Frontal cortex (tissue), 3 donors: ENCODE measurements at regions not wholly inside any gene's neighbourhood (a gene's known extent, or its start where the extent isn't known, plus 50 kb on each side); places are given as distances from the start of the nearest gene placed in this dataset.
"Not testable (repeated sequence)": the region's sequence is repeated elsewhere in the genome, so short reads cannot be mapped to it uniquely, and the experiment has no call there.

Source experiments
- DNase-seq, 2 donors: peaks; one replicate each; pipeline ENCODE4 v3.0.0; 2012; ENCODE audit warnings: low spot score in 2 of 2
- FAIRE-seq: peaks from 2 replicates; lab custom pipeline; 2012; peaks lifted over from hg19 to GRCh38; lab: Jason Lieb, UNC
- donor health status: control.
- donor health status: control.
- donor health status: control.

DNA sequence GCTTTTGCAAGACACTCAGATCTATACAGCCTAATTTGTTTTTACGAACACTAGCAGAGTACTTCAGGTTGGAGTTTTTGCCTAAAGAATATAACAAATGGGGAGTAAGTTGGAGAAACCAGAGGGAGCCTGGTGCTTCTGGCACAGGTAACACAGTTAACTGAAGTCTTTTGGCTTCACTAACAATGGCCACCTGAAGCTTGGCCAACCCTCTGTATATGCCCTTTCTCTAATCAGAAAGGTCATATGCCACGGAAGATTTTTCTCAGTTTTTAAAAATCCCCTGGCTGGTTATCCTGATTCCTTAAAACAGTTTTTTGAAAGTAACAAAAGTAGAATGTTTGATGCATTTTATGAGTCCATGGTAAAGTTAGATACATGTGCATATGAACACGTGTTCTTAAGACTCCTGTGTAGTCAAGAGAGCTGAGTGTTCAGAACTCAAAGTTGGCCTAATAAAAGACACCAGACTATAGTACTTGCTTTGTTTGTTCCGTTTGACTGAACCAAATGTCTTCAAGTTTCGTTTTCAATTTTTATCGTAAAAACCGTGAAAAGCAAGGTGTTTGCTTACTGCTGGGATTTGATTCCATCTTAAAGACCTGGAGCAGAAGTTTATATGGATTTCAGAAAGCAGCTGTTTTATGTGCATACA is 137.5 kb downstream of the KCNRG start:
- FAIRE-seq, result no peak
- DNase-seq, result no peak

DNA sequence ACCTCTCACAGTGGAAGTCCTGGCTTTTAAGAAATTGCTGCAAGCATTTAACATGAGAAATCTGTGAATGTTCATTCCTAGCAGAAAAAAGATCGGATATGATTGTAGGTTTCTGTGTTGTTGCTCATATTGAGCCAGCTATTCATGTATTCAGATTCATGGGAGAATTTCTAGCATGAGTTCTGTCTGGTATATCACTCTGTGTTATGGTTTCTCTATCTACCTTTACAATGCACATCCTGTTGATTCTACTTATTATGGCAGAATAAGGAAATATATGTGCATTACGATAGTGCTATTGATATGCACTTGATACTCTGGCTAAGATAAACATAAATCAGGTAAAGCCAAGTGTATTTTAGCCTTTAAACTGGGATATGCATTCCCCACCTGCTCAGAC is 138.2 kb downstream of the KCNRG start:
- FAIRE-seq (no peak), DNase-seq (no peak)

DNA sequence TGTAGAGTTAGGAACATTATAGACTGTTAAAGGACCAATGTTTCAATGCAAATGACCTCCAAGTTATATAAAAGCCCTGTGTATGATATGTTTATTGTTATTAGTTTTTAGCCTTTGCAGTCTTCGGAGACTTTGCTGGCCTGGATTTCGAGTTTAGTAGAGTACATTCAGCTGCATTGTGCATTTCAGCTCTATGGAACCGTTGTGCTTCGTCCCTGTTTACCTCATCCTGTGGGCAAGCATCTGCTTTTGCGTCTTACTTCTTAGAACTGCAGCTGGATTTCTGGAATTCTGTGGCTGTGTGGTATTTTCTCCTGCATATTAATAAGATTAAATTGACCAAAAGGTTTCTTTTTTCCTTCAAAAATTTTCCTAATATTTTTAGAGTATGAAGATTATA is 138.6 kb downstream of the KCNRG start:
- no peak for DNase-seq
- no peak for FAIRE-seq

DNA sequence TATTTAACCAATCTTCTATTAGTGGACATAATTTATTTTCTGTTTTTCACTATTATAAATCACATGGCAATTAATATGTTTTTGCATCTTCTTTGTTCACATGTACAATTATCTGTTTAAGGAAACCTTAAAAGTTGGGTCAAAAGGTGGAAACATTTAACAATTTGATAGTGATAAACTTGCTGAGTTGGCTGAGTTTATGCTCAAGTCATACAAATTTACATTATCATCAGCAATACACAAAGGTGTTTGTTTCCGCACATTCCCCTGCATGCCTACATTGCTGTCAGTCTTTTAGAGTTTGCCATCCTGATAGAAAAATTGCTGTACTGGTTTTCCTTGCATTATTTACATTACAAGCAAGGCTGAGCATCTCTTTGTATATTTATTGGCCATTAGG is 139.5 kb downstream of the KCNRG start:
- DNase-seq, result no peak
- no peak for FAIRE-seq

DNA sequence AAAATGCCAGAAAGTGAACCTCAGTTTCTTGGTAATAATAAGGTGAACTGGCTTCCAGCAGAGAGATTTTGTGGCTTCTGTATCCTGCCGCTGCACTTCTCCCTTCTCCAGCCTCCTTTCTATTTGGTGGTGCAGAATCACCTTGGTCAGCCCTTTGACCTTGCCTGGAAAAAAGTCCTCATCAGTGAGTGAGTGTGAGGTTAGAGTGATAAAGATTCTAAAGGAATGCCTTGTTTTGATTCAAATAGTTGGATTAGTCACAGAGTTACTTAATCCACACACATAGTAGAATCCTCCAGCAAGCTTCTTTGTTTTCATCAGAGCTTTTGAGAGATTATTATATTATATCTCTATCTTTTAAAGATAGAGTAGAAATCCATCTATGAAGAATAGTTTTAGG is 140.9 kb downstream of the KCNRG start:
- no peak for FAIRE-seq
- no peak for DNase-seq

DNA sequence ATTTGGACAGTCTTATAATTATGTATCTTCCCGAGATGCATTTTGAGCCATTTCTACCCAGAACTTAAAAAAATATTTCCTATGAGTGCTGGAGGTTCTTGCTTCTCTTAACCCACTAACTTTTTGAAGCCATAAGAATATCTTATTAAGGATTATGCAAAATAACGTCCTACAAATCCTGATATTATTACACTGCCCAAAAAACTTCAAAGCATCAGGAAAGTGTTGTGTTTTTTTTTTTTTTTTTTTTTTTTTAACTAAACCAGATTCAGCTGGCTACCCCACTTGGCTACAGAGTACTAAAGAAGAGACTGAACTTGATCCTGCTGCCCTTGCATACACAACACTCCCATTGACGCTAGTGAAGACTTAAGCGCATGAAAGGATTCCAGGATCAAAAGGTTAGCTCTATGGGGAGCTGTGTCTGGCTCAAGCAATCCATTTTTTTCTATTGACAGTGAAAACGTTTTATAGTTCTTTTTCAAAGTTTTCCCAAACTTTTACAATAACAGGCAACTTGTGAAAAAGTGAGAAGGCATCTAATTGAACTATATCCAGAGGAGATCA is 141.4 kb downstream of the KCNRG start:
- no peak for DNase-seq
- FAIRE-seq, result no peak

DNA sequence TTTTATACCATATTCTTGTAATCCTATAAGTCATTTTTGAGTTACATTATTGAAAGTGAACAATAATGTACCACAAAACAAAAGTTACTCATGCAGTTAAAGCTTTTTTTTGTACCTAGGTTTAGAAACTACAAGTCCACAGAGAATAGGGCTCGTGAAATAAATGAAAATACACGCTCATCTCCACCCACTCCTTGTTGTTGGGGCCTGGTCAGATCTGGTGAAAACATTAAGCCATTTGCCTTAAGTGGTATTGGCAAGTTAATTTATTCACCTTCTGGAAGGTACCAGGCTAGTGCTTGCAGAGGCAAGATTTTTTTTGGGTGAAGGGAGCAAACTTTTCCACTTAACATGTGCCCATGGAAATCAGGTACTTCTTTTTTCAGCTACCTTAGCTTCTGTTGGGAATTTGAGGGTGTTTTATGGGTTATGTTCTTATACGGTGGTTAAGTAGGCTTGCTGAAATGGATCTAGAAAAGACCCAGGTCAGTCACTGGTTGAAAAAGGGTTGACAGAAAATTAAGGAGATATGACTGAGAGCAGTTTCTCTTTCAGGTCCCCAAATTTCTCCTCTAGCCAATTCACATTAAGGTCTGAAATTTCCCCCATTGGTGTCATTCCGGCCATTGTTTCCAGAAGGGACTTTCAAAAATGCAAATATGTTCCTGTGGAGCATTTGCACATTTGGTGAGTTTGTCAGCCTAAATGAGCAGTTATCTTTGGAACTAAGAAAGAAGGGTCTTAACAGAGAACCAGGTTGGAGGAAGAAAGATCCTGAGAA is 143.3 kb downstream of the KCNRG start:
- no peak for FAIRE-seq
- DNase-seq, result no peak

DNA sequence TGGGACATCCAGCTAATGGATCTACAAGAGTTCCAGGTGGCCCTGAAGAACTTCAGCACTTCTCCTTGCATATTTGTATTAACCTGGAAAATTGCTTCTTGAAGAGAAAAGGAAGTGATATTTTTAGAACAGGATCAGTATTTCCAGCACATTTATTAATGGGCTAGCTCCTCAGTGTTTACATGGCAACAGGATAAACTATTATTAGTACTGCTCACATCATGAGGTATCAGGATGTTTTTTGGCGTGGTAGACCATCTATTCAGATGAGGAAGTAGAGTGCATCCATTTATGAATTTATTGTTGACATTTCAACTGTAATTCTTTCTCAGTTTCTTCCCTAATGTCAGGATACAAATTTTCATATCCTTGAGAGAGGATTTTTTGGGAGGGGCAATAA is 144.4 kb downstream of the KCNRG start:
- no peak for DNase-seq
- no peak for FAIRE-seq

DNA sequence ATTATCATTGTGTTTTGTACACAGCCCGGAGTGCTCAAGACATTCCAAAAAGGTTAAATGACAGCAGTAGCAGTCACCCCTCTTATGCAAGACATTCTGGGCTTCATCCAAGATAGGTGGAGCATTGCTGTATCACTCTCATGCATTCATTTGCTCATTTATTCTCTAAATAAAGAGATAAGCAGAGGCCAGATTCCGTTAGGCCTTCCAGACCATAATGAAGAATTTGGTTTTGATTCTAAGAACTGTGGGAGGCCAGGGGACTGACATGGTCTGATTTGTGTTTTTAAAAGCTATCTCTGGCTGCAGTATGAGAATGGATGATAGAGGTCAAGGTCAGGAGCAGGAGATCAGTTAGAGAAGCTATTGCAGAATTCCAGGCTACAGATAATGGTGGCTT is 145.8 kb downstream of the KCNRG start:
- DNase-seq, result no peak
- no peak for FAIRE-seq

DNA sequence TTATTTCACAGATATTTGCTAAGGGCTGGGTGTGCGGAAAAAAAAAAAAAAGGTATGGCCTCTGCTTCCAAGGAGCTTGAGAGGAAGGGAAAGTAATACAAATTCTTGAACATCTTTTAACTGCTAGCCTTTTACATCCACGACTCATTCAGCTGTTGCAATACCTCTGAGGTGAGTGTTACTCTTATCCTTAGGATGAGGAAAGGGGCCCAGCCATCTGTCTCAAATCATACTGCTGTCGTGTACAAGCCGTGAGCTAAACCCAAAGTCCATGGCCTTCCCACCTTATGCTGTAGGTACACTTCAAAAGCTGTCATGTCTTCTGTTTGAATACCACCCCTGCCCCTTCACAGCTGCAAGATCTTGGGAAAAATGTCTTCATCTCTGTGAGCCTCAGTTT is 146.8 kb downstream of the KCNRG start:
- DNase-seq (no peak), FAIRE-seq (no peak)

DNA sequence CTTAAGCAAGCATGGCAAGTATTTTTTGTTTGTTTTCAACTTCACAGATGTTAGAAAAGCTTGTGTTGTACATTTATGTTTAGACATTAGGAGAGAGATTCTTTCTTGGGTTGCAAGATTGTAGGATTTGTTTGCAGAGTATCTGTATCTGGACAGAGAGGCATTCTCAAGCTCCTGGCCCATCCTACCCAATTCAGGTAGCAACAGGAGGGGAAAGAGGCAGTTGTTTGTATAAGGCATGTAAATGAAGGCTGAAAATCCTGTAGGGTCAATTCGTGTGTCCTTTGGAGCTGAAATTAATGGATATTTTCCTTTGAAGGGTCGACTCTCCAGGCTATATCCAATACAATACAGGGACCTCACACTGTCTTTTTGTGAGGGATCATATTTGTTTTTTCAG is 147.3 kb downstream of the KCNRG start:
- DNase-seq (no peak), FAIRE-seq (no peak)

DNA sequence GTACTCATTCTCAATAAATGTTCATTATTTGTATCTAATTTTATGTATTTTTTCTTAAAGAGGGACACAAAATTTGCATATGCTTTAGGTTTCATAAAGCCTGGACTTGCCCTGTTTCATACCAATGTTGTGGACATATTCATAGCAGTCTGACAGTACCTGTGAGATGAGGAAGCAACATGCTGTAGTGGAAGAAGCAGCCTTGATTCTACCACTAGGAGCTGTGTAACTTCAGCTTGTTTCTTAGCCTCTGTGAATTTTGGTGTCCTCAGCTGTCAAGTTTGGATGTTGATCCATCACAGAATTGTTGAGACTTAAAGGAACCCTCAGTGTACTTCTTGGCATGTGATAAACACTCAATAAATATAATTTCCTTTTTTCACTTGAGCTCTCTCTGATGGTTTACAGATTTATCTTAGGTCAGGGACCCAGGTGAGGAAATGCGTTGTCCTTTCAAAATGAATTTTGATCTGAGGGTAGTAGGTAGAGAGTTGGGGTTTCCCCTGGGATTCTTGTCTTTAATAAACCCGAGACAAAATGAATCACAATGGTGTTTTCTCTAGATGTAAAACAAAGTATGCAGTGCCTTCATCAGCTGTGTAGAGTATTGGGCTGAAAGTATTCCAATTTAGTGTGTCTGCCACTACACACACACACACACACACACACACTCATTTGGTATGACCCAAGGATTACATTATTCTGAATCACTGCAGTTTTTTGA is 152.1 kb downstream of the KCNRG start:
- FAIRE-seq (no peak), DNase-seq (no peak)

DNA sequence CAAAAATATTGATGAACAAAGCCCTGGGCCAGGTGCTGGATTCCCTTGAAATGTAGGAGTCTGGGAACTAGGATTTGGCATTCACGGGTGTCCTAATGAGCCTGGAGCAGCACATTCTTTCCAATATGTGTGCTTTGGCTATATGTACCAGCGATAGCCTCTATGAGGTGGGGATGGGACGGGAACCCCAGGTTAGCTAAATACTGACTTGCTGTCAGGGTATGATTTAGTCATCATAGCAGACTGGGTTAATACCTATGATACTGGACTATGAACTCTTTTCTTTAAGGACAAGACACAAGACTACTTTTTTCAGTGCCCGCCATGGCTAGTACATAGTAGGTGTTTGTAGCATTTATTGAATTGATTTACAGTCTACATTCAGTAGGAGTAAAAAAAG is 152.7 kb downstream of the KCNRG start:
- no peak for FAIRE-seq

DNA sequence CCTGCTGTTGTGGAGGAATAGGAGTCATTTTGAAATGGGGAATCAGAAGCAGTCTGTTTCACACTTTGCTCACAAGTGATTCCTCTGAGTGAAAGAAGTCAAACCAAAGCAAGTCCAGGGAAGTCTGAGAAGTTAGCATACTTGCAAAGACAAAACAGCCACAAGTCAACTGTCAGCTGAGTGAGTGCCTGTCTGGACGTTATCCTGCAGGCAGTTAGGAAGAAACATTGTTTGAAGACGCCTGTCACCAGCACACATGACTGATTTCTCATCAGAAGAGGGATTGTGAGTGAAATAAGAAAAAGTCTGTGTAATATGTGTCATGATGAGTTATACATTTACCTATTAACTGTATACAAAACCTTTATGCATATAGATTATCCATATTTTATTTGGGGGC is 153.5 kb downstream of the KCNRG start:
- DNase-seq (no peak), FAIRE-seq (no peak)

More for the DNA sequence above, 152.7 kb downstream of the KCNRG start:
- no peak for DNase-seq

DNA sequence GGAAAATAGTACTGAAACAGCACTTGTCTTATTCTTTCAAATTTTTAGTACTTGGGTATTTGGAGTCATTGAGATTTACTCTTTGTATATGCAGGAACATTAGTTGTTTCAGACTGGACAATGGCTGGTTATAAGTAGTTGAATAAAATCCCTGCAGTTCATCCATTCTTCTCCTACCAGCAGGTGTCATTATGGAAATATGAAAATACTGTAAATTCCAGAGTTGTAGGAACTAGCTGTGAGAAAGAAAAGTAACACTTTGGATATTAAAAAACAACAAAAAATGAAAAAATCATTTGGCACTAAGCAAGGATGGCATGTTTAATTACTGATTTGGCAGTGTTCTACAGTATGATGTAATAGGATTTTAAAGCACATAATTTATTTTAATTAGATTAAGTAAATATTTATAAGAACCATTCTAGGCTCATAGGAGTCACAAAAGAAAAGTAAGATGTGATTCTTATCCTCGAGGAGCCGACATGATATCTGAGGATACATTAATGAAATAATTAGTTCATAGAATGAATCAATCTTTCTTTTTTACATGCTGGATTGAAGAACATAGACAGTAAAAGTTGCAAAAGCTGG is 155.3 kb downstream of the KCNRG start:
- no peak for FAIRE-seq
- no peak for DNase-seq

DNA sequence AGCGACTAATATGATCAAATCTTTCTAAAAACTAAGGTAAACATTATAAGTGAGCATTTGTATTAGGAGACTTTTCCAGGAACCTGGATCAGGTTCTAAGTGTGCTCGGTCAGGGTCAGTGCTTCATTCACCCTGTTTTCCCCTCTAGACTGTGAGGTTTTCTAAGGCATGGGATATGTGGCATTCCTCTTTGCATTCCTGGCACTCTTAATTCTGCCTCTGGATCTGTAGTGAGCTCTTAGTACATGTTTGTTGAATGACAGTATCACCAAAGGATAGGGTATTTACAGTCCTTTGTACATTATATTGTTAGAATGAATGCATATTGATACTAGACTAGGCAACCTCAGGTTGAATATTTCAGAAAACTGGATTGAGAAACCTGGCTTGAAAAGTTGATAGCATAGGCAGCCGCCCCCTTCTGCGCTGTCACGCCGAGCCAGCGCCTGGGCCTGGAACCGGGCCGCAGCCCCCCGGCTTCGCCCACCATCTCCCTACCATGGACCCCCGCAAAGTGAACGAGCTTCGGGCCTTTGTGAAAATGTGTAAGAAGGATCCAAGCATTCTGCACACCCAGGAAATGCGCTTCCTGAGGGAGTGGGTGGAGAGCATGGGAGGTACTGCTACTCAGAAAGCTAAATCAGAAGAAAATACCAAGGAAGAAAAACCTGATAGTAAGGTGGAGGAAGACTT is 156.5 kb downstream of the KCNRG start:
- no peak for FAIRE-seq
- DNase-seq, result no peak

DNA sequence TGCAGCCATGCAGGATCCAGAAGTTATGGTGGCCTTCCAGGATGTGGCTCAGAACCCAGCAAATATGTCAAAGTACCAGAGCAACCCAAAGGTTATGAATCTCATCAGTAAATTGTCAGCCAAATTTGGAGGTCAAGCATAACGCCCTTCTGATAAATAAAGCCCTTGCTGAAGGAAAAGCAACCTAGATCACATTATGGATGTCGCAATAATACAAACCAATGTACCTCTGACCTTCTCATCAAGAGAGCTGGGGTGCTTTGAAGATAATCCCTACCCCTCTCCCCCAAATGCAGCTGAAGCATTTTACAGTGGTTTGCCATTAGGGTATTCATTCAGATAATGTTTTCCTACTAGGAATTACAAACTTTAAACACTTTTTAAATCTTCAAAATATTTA is 157.8 kb downstream of the KCNRG start:
- not testable (repeated sequence) for FAIRE-seq, DNase-seq

DNA sequence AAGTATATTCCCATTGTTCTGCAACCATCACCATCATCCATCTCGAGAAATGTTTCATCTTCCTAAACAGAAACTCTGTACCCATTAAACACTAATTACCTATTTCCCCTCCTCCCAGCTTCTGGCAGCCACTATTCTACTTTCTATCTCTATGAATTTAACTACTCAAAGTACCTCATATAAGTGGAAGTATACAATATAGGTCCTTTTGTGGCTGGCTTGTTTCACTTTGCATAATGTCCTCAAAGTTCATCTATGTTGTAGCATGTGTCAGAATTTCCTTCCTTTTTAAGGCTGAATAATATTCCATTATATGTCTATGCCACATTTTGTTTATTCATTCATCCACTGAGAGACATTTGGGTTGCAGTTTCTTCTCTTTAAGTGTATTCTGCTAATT is 159.4 kb downstream of the KCNRG start:
- no peak for FAIRE-seq
- no peak for DNase-seq

DNA sequence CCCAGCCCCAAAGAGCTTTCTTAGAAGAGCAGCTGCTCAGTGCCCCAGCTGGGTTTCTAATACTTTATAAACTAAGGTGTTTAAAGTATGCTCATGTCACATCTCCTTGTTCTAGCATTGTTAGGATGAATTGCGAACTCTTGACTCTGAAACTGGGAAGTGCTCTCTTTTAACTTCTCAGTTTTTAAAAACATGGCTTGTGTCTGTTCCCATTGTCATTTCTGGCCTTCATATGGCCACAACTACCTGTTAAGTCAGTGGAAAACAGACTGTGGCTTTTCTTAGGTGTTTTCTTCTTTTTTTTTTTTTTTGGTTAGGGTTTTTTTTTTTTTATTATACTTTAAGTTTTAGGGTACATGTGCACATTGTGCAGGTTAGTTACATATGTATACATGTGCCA is 164.7 kb downstream of the KCNRG start:
- DNase-seq (no peak), FAIRE-seq (no peak)
